Keratinocyte (primary cell): ENCODE measurements at regions not wholly inside any gene's neighbourhood (a gene's known extent, or its start where the extent isn't known, plus 50 kb on each side); places are given as distances from the start of the nearest gene placed in this dataset.

Experiments
- EZH2 ChIP-seq: IDR thresholded peaks from one replicate; pipeline ENCODE4 v1.6.1; 2012; ENCODE audit warnings: inconsistent platforms, mild to moderate bottlenecking, low read length, moderate library complexity
- TF ChIP-seq, protein P1 (sequence below), 3 experiments: IDR thresholded peaks in 1 of 3; conservative IDR thresholded peaks in 1 of 3; optimal IDR thresholded peaks in 1 of 3; 2 replicates in 2 of 3; 3 replicates in 1 of 3; pipeline versions ENCODE3 to v1.5.1; 2011; ENCODE audit warnings: low read length in 3 of 3, mild to moderate bottlenecking in 3 of 3, moderate library complexity in 2 of 3, control low read depth in 1 of 3, inconsistent platforms in 1 of 3; ENCODE audit not compliant: insufficient read depth in 2 of 3; ENCODE audit errors: extremely low read depth in 1 of 3

- TF ChIP-seq EZH2, result no peak
- TF ChIP-seq, protein P1, sequence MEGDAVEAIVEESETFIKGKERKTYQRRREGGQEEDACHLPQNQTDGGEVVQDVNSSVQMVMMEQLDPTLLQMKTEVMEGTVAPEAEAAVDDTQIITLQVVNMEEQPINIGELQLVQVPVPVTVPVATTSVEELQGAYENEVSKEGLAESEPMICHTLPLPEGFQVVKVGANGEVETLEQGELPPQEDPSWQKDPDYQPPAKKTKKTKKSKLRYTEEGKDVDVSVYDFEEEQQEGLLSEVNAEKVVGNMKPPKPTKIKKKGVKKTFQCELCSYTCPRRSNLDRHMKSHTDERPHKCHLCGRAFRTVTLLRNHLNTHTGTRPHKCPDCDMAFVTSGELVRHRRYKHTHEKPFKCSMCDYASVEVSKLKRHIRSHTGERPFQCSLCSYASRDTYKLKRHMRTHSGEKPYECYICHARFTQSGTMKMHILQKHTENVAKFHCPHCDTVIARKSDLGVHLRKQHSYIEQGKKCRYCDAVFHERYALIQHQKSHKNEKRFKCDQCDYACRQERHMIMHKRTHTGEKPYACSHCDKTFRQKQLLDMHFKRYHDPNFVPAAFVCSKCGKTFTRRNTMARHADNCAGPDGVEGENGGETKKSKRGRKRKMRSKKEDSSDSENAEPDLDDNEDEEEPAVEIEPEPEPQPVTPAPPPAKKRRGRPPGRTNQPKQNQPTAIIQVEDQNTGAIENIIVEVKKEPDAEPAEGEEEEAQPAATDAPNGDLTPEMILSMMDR (optimal IDR thresholded peaks at IDR 0.05 in 1 of 3, IDR thresholded peaks at IDR 0.05 in 1 of 3, conservative IDR thresholded peaks at IDR 0.05 in 1 of 3; ENCODE audit: extremely low read depth in 1 of 3, insufficient read depth in 2 of 3, low read length in 3 of 3), result no peak
Observed at GRCh38 chr4:3699678-3700077, 66.5 kb upstream of the ADRA2C start.
